Keratinocyte (primary cell): ENCODE measurements at regions not wholly inside any gene's neighbourhood (a gene's known extent, or its start where the extent isn't known, plus 50 kb on each side); places are given as distances from the start of the nearest gene placed in this dataset.

Experiments used
- CTCF ChIP-seq, 3 experiments: IDR thresholded peaks in 1 of 3; conservative IDR thresholded peaks in 1 of 3; optimal IDR thresholded peaks in 1 of 3; 2 replicates in 2 of 3; 3 replicates in 1 of 3; pipeline versions ENCODE3 to v1.5.1; 2011; ENCODE audit warnings: low read length in 3 of 3, mild to moderate bottlenecking in 3 of 3, moderate library complexity in 2 of 3, control low read depth in 1 of 3, inconsistent platforms in 1 of 3; ENCODE audit not compliant: insufficient read depth in 2 of 3; ENCODE audit errors: extremely low read depth in 1 of 3
- EZH2 ChIP-seq: IDR thresholded peaks from one replicate; pipeline ENCODE4 v1.6.1; 2012; ENCODE audit warnings: inconsistent platforms, mild to moderate bottlenecking, low read length, moderate library complexity

- no peak for TF ChIP-seq CTCF (optimal IDR thresholded peaks at IDR 0.05 in 1 of 3, IDR thresholded peaks at IDR 0.05 in 1 of 3, conservative IDR thresholded peaks at IDR 0.05 in 1 of 3; ENCODE audit: extremely low read depth in 1 of 3, insufficient read depth in 2 of 3, low read length in 3 of 3)
- TF ChIP-seq EZH2 = no peak
Observed at GRCh38 chr1:31507221-31507620, 69.1 kb upstream of the TINAGL1 start.
